ENCODE measurements at regions not wholly inside any gene's neighbourhood (a gene's known extent, or its start where the extent isn't known, plus 50 kb on each side); places are given as distances from the start of the nearest gene placed in this dataset.
"Not testable (repeated sequence)": the region's sequence is repeated elsewhere in the genome, so short reads cannot be mapped to it uniquely, and the experiment has no call there.

- ATAC-seq; H3K9me3 ChIP-seq (ENCODE audit: control insufficient read depth, low read length); intact Hi-C loops (cut with DNase I); H3K27me3 ChIP-seq (ENCODE audit: control insufficient read depth, insufficient read depth); H3K27ac ChIP-seq (ENCODE audit: low read length); H3K4me3 ChIP-seq (ENCODE audit: low read length); H3K4me1 ChIP-seq (ENCODE audit: control insufficient read depth, insufficient read depth, low read length); DNase-seq: not testable (repeated sequence)
- WGBS, result 69% methylated on average over 7 of the region's 7 CpGs
These were observed 196.0 kb downstream of the KLRB1 start for GRCh38 chr12:9411616-9412268.

GRCh38 chr12:9407425-9407748, 199.2 kb upstream of the PZP start:
- ATAC-seq; H3K9me3 ChIP-seq (ENCODE audit: control insufficient read depth, low read length); H3K27me3 ChIP-seq (ENCODE audit: control insufficient read depth, insufficient read depth); DNase-seq; H3K27ac ChIP-seq (ENCODE audit: low read length); H3K4me1 ChIP-seq (ENCODE audit: control insufficient read depth, insufficient read depth, low read length); H3K4me3 ChIP-seq (ENCODE audit: low read length); intact Hi-C loops (cut with DNase I): not testable (repeated sequence)
- 57% methylated on average over 4 of the region's 4 CpGs for WGBS

- 84% methylated on average over 45 of the region's 46 CpGs for WGBS
- ATAC-seq, result no peak
- no peaks in the 10 kb centered on the region for H3K27me3 ChIP-seq (ENCODE audit: control insufficient read depth, insufficient read depth)
- H3K9me3 ChIP-seq (ENCODE audit: control insufficient read depth, low read length), result no peaks in the 10 kb centered on the region
- intact Hi-C loops (cut with DNase I), result no loop called here
- H3K4me1 ChIP-seq (ENCODE audit: control insufficient read depth, insufficient read depth, low read length), result no peaks in the 10 kb centered on the region
- H3K27ac ChIP-seq (ENCODE audit: low read length), result no peak overlapping the region
- peak in 1 of 3 donors; percentile 60 for DNase-seq
- H3K4me3 ChIP-seq (ENCODE audit: low read length), result no peak overlapping the region
These were observed 198.6 kb upstream of the PZP start for GRCh38 chr12:9406564-9407424.

GRCh38 chr12:9405886-9406563, 197.8 kb upstream of the PZP start:
- no peaks in the 10 kb centered on the region for H3K27me3 ChIP-seq (ENCODE audit: control insufficient read depth, insufficient read depth)
- 70% methylated on average over 17 of the region's 25 CpGs for WGBS
- H3K4me3 ChIP-seq (ENCODE audit: low read length), result no peak overlapping the region
- DNase-seq (no peak), ATAC-seq (peak in 1 of 2 donors; percentile 40)
- H3K4me1 ChIP-seq (ENCODE audit: control insufficient read depth, insufficient read depth, low read length), result no peaks in the 10 kb centered on the region
- intact Hi-C loops (cut with DNase I), result no loop called here
- no peaks in the 10 kb centered on the region for H3K9me3 ChIP-seq (ENCODE audit: control insufficient read depth, low read length)
- H3K27ac ChIP-seq (ENCODE audit: low read length), result no peak overlapping the region

GRCh38 chr12:9404469-9405260, 196.5 kb upstream of the PZP start:
- ATAC-seq, result peak; percentile 56 to 78
- no peaks in the 10 kb centered on the region for H3K27me3 ChIP-seq (ENCODE audit: control insufficient read depth, insufficient read depth)
- DNase-seq, result peak in 2 of 3 donors; percentile 47 to 58
- no peaks in the 10 kb centered on the region for H3K4me1 ChIP-seq (ENCODE audit: control insufficient read depth, insufficient read depth, low read length)
- 90% methylated on average over 28 of the region's 39 CpGs for WGBS
- H3K27ac ChIP-seq (ENCODE audit: low read length), result no peak overlapping the region
- intact Hi-C loops (cut with DNase I), result no loop called here
- H3K4me3 ChIP-seq (ENCODE audit: low read length), result no peak overlapping the region
- no peaks in the 10 kb centered on the region for H3K9me3 ChIP-seq (ENCODE audit: control insufficient read depth, low read length)

- 98% methylated on average over 18 of the region's 20 CpGs for WGBS
- H3K9me3 ChIP-seq (ENCODE audit: control insufficient read depth, low read length), result no peaks in the 10 kb centered on the region
- H3K4me3 ChIP-seq (ENCODE audit: low read length), result no peak overlapping the region
- ATAC-seq (peak in 1 of 2 donors; percentile 26), DNase-seq (no peak)
- no peak overlapping the region for H3K27ac ChIP-seq (ENCODE audit: low read length)
- no peaks in the 10 kb centered on the region for H3K4me1 ChIP-seq (ENCODE audit: control insufficient read depth, insufficient read depth, low read length)
- H3K27me3 ChIP-seq (ENCODE audit: control insufficient read depth, insufficient read depth), result no peaks in the 10 kb centered on the region
- intact Hi-C loops (cut with DNase I), result no loop called here
These were observed 195.8 kb upstream of the PZP start for GRCh38 chr12:9404031-9404430.

- H3K27ac ChIP-seq (ENCODE audit: low read length); intact Hi-C loops (cut with DNase I); H3K4me3 ChIP-seq (ENCODE audit: low read length); H3K4me1 ChIP-seq (ENCODE audit: control insufficient read depth, insufficient read depth, low read length); H3K27me3 ChIP-seq (ENCODE audit: control insufficient read depth, insufficient read depth); DNase-seq; ATAC-seq; H3K9me3 ChIP-seq (ENCODE audit: control insufficient read depth, low read length): not testable (repeated sequence)
- 85% methylated on average over 10 of the region's 29 CpGs for WGBS
These were observed 194.3 kb upstream of the PZP start for GRCh38 chr12:9402432-9403040.

- ATAC-seq; H3K27me3 ChIP-seq (ENCODE audit: control insufficient read depth, insufficient read depth); H3K4me1 ChIP-seq (ENCODE audit: control insufficient read depth, insufficient read depth, low read length); intact Hi-C loops (cut with DNase I); H3K4me3 ChIP-seq (ENCODE audit: low read length); DNase-seq; H3K9me3 ChIP-seq (ENCODE audit: control insufficient read depth, low read length); H3K27ac ChIP-seq (ENCODE audit: low read length): not testable (repeated sequence)
- WGBS, result 97% methylated on average over 14 of the region's 14 CpGs
These were observed 188.2 kb upstream of the PZP start for GRCh38 chr12:9396367-9396766.

GRCh38 chr12:9395220-9395619, 187.0 kb upstream of the PZP start:
- H3K27me3 ChIP-seq (ENCODE audit: control insufficient read depth, insufficient read depth); intact Hi-C loops (cut with DNase I); H3K27ac ChIP-seq (ENCODE audit: low read length); H3K4me1 ChIP-seq (ENCODE audit: control insufficient read depth, insufficient read depth, low read length); ATAC-seq; DNase-seq; H3K9me3 ChIP-seq (ENCODE audit: control insufficient read depth, low read length); H3K4me3 ChIP-seq (ENCODE audit: low read length): not testable (repeated sequence)
- 85% methylated on average over 2 of the region's 5 CpGs for WGBS

- Histone ChIP-seq H3K9me3 (ENCODE audit: control insufficient read depth, low read length) (no peaks in the 10 kb centered on the region), H3K27ac (ENCODE audit: low read length) (no peak overlapping the region), H3K27me3 (ENCODE audit: control insufficient read depth, insufficient read depth) (no peaks in the 10 kb centered on the region), H3K4me3 (ENCODE audit: low read length) (no peak overlapping the region), H3K4me1 (ENCODE audit: control insufficient read depth, insufficient read depth, low read length) (no peaks in the 10 kb centered on the region)
- ATAC-seq (no peak), DNase-seq (no peak)
- intact Hi-C loops (cut with DNase I), result no loop called here
- WGBS, result 100% methylated on average over 1 of the region's 1 CpG
These were observed 184.6 kb upstream of the PZP start for GRCh38 chr12:9392842-9393241.
